ENCODE measurements at regions not wholly inside any gene's neighbourhood (a gene's known extent, or its start where the extent isn't known, plus 50 kb on each side); places are given as distances from the start of the nearest gene placed in this dataset.

GRCh38 chr5:125950012-125950615 lies 473.1 kb upstream of the GRAMD2B start:
- TF ChIP-seq CTCF (IDR thresholded peaks at IDR 0.05 in 4 of 5, conservative IDR thresholded peaks at IDR 0.05 in 1 of 5) (no peak), POLR2A (IDR thresholded peaks at IDR 0.05) (no peak)

Measured in gastrocnemius medialis (tissue), 4 donors.